GM18868 (cell line): ENCODE measurements at regions not wholly inside any gene's neighbourhood (a gene's known extent, or its start where the extent isn't known, plus 50 kb on each side); places are given as distances from the start of the nearest gene placed in this dataset.
"Not testable (repeated sequence)": the region's sequence is repeated elsewhere in the genome, so short reads cannot be mapped to it uniquely, and the experiment has no call there.

Source experiments
- ATAC-seq: cut with Tn5 transposase; IDR thresholded peaks from one replicate; pipeline ENCODE4 v1.9.1; 2021; ENCODE audit warnings: mild to moderate bottlenecking, moderate library complexity; ENCODE audit not compliant: unreplicated experiment

- no peak for ATAC-seq
Observed at GRCh38 chrX:63470506-63470905, 119.4 kb upstream of the SPIN4 start.

GRCh38 chrX:63466690-63467089 lies 115.6 kb upstream of the SPIN4 start:
- no peak for ATAC-seq

GRCh38 chrX:63458981-63459380 lies 107.8 kb upstream of the SPIN4 start:
- no peak for ATAC-seq

- no peak for ATAC-seq
Observed at GRCh38 chrX:63453571-63453970, 102.4 kb upstream of the SPIN4 start.

GRCh38 chrX:63441717-63442116 lies 90.6 kb upstream of the SPIN4 start:
- no peak for ATAC-seq

- no peak for ATAC-seq
Observed at GRCh38 chrX:63439580-63439979, 88.4 kb upstream of the SPIN4 start.

GRCh38 chrX:63436865-63437264 lies 85.7 kb upstream of the SPIN4 start:
- no peak for ATAC-seq

- ATAC-seq, result no peak
Observed at GRCh38 chrX:63434665-63435064, 83.5 kb upstream of the SPIN4 start.

GRCh38 chrX:63434206-63434605 lies 83.1 kb upstream of the SPIN4 start:
- no peak for ATAC-seq

- no peak for ATAC-seq
Observed at GRCh38 chrX:63430026-63430425, 78.9 kb upstream of the SPIN4 start.

GRCh38 chrX:63428348-63428747 lies 77.2 kb upstream of the SPIN4 start:
- no peak for ATAC-seq

GRCh38 chrX:63426519-63426918 lies 75.4 kb upstream of the SPIN4 start:
- no peak for ATAC-seq

- ATAC-seq, result no peak
Observed at GRCh38 chrX:63424063-63424462, 72.9 kb upstream of the SPIN4 start.

- ATAC-seq, result no peak
Observed at GRCh38 chrX:63421411-63421810, 70.3 kb upstream of the SPIN4 start.

GRCh38 chrX:63418211-63418610 lies 67.1 kb upstream of the SPIN4 start:
- no peak for ATAC-seq

- no peak for ATAC-seq
Observed at GRCh38 chrX:63417649-63418048, 66.5 kb upstream of the SPIN4 start.

GRCh38 chrX:63409934-63410333 lies 58.8 kb upstream of the SPIN4 start:
- ATAC-seq, result not testable (repeated sequence)

- ATAC-seq, result no peak
Observed at GRCh38 chrX:63408050-63408449, 56.9 kb upstream of the SPIN4 start.

GRCh38 chrX:63404332-63404731 lies 53.2 kb upstream of the SPIN4 start:
- no peak for ATAC-seq

GRCh38 chrX:63402106-63402505 lies 51.0 kb upstream of the SPIN4 start:
- no peak for ATAC-seq
